Immature natural killer cell (primary cell): ENCODE measurements at regions not wholly inside any gene's neighbourhood (a gene's known extent, or its start where the extent isn't known, plus 50 kb on each side); places are given as distances from the start of the nearest gene placed in this dataset.

Source experiments
- DNase-seq, 3 donors: peaks; one replicate each; pipeline ENCODE4 v3.0.0; 2022; ENCODE audit warnings: mixed read lengths in 1 of 3
- H3K27ac Mint-ChIP-seq, 6 donors: one replicate each; pipeline ENCODE4 v1.8.0; 2020; ENCODE audit warnings: mixed read lengths in 6 of 6, mild to moderate bottlenecking in 5 of 6, inconsistent platforms in 4 of 6, moderate library complexity in 3 of 6
- H3K27me3 Mint-ChIP-seq, 3 donors: one replicate each; pipeline ENCODE4 v1.8.0; 2020 to 2021; ENCODE audit warnings: low read depth in 3 of 3, mild to moderate bottlenecking in 3 of 3, mixed read lengths in 3 of 3, moderate library complexity in 3 of 3, inconsistent platforms in 1 of 3
- H3K36me3 Mint-ChIP-seq, 3 donors: one replicate each; pipeline ENCODE4 v1.8.0; 2020; ENCODE audit warnings: mixed read lengths in 3 of 3, inconsistent platforms in 2 of 3, mild to moderate bottlenecking in 2 of 3
- H3K4me1 Mint-ChIP-seq, 2 donors: one replicate each; pipeline ENCODE4 v1.8.0; 2020; ENCODE audit warnings: inconsistent platforms in 2 of 2, mild to moderate bottlenecking in 2 of 2, mixed read lengths in 2 of 2, moderate library complexity in 1 of 2
- H3K4me3 Mint-ChIP-seq, 5 donors: one replicate each; pipeline ENCODE4 v1.8.0; 2020; ENCODE audit warnings: mild to moderate bottlenecking in 5 of 5, mixed read lengths in 5 of 5, inconsistent platforms in 3 of 5, moderate library complexity in 3 of 5
- H3K9me3 Mint-ChIP-seq, 6 donors: one replicate each; pipeline ENCODE4 v1.8.0; 2020; ENCODE audit warnings: mild to moderate bottlenecking in 6 of 6, mixed read lengths in 6 of 6, inconsistent platforms in 4 of 6, moderate library complexity in 3 of 6

DNA sequence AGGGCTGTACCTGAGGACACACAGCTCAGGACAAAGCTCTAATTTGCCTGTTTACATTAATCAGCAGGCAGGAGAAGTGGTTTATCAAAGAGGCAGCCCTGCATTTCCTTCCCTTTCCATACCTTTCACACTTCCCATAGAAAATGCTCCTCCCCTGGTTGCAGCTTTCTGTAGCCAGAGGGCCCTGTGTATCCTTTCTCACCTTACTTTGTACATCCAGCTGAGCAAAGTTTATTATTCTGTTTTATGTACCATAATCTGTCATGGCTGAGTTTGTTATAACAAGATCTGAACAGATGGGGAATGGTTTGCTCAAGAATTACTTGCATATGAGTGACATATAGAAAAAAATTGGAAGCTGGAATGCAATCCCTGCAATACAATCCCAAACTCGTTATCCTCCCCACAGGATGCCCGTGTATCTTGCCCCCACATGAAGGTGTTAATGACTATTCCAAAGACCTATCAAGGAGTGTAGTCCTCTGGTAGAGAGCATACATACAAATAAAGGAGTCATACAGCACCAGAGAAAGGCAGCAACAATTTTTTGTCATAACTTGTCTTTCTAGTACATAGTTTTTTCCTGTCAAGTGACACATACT lies 1025.8 kb upstream of the KLHL29 start:
- no peak overlapping the region for H3K27ac Mint-ChIP-seq

DNA sequence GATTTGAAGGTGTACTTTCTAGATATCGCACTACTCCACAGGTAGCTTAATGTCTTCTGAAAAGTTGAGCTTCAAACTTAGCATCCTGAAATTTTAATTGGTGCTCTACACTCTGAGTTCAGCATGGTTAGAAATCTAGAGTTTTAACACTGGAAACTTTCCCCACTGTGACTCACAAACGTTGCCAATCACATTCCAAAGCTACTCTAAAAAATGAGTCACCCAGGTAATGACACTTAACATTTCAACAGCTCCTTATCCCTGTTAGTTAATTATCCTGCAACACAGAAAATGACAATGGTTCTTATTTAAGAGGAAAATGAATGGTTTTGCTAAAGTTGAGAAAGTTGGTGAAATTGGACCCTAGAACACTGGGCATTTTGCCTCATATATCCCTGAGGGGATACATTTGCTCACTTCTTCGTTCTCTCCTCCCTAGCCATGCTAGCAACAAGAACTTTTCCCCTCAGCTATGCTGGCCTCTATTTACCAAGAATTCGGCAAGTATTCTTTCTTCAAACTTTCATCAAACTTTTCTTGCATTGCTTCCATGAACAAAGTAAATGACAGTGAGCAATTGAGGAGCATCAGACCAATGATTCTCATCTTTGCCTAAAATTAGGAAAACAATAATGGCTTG lies 1024.1 kb upstream of the KLHL29 start:
- Mint-ChIP-seq H3K36me3 (peaks cover 0 to 1% (median 0%) of the 10 kb centered on the region in 3 donors), H3K27ac (no peak overlapping the region), H3K27me3 (peaks cover 0 to 2% (median 1%) of the 10 kb centered on the region in 3 donors), H3K9me3 (peaks cover 0 to 43% (median 17%) of the 10 kb centered on the region in 6 donors), H3K4me3 (no peak overlapping the region), H3K4me1 (no peaks in the 10 kb centered on the region)
- no peak for DNase-seq

More for the DNA sequence above, 1025.8 kb upstream of the KLHL29 start:
- Mint-ChIP-seq H3K27me3 (peaks cover 0 to 1% (median 0%) of the 10 kb centered on the region in 3 donors), H3K4me1 (no peaks in the 10 kb centered on the region), H3K9me3 (peaks cover 0 to 46% (median 11%) of the 10 kb centered on the region in 6 donors), H3K36me3 (peaks cover 0 to 4% (median 0%) of the 10 kb centered on the region in 3 donors), H3K4me3 (no peak overlapping the region)
- DNase-seq = no peak

DNA sequence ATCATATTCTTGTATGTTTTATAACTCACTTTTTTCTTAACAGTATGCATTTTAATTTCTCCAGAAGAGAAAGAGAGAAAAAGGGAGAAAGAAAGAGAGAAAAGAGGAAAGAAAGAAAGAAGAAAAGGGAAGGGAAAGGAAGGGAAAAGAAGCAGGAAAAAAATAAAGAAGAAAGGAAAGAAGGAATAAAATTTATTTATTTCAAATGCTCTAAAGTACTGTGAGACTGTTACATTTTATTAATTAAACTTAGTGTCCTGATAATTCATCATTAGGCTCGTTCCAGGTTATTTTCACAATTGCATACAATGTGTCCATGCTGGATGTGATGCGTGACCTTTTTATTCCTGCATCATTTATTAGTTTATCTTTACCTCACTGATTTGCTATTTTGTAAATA lies 1023.4 kb upstream of the KLHL29 start:
- DNase-seq = no peak
- no peak overlapping the region for H3K27ac Mint-ChIP-seq
- no peaks in the 10 kb centered on the region for H3K36me3 Mint-ChIP-seq
- peaks cover 2 to 41% (median 18%) of the 10 kb centered on the region in 6 donors for H3K9me3 Mint-ChIP-seq
- H3K4me1 Mint-ChIP-seq = no peaks in the 10 kb centered on the region
- H3K27me3 Mint-ChIP-seq = peaks cover 0 to 2% (median under 1%) of the 10 kb centered on the region in 3 donors
- no peak overlapping the region for H3K4me3 Mint-ChIP-seq

DNA sequence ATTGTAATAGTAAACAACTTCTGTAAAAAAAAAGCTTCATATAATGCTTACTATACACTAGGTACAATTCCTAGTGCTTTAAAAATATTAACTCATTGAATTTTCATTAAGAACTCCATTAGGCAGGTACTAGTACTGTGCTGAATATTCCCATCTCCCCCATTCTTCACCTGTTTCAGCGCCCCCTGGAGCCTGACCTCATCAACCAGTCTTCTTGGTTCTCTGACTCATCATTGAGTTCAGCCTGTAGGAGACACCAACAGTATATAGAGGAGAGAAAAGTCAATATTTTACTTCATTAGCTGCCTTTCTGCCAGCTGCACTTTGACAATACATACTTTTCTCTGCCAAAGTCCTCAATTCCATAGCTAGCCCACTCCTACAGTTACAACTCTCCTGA lies 1009.9 kb upstream of the KLHL29 start:
- no peaks in the 10 kb centered on the region for H3K27me3 Mint-ChIP-seq
- no peak overlapping the region for H3K4me3 Mint-ChIP-seq
- H3K36me3 Mint-ChIP-seq = no peaks in the 10 kb centered on the region
- no peaks in the 10 kb centered on the region for H3K4me1 Mint-ChIP-seq
- no peak overlapping the region for H3K27ac Mint-ChIP-seq
- H3K9me3 Mint-ChIP-seq = peaks cover 10 to 36% (median 12%) of the 10 kb centered on the region in 6 donors
- no peak for DNase-seq

DNA sequence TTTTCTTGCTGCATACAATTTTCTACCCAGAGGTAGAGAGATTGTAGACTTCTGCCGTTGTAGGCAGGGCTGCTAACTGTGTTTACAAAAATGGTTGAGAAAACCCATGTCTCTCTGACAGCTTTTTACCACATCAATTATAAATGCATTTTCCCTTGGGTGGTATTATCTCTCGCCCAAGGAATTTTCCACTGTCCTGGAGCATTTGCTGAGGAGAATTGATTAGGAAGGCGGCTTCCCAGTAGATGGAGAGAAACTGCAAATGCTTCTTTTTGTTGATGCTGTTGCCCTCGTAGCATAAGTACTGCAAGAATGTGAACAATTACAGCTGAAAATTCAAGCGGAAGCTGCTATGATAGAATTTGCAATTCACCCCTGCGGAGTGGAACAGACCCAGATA lies 1007.7 kb upstream of the KLHL29 start:
- DNase-seq = no peak
- H3K27ac Mint-ChIP-seq = no peak overlapping the region
- H3K36me3 Mint-ChIP-seq = no peaks in the 10 kb centered on the region
- peaks cover 4 to 36% (median 12%) of the 10 kb centered on the region in 6 donors for H3K9me3 Mint-ChIP-seq
- H3K4me3 Mint-ChIP-seq = no peak overlapping the region
- no peaks in the 10 kb centered on the region for H3K4me1 Mint-ChIP-seq
- H3K27me3 Mint-ChIP-seq = no peaks in the 10 kb centered on the region

DNA sequence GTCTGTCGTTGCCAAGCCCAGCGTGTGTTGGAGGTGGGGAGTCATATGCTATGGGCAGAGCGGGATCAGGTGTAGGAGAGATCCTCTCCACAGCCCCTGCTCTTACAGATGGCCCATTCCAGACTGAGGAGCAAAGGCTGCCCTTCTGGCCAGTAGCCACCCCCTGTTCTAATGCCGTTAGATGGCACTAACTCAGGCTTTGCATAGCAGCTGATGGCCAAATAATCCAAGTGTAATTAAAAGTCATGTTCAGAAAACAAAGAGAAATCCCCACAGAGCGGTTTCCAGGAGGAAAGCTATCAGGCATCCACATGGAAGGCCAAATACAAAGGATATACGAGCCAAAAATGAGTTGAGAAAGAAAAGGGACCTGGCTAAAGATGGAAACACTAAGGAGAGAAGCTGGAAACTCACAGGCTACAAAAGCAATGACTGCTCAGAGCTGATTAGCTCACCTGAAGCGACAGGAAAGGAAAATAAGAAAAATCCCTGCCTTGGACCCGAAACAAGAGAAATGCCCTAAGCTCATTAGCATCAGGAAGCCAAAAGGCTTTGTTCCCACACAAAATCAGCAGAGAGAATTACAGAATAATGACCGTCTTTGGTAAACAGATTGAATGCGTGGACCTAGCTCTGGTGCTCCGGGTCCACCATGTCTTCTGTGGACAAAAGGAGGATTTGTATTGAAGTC lies 1002.4 kb upstream of the KLHL29 start:
- H3K4me1 Mint-ChIP-seq = no peaks in the 10 kb centered on the region

DNA sequence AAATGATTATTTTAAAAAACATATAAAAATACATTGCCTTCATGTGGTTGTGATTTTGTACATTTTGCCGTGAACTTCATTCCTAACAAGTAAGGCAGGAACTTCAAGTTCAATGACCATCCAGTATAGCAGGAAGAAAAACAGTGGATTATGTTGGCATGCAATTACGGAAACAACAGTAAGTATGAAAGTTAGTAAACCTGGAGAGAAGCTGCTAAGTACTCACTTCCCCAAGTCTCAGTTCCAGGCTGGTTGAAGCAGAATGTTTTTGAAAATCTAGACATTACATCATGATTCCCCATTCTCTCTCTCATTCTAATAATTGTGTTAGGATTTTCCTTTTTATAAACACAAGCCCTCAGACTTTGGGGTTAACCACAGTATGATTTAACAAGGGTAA lies 987.1 kb upstream of the KLHL29 start:
- no peak for DNase-seq
- peaks cover 7 to 54% (median 14%) of the 10 kb centered on the region in 6 donors for H3K9me3 Mint-ChIP-seq
- H3K36me3 Mint-ChIP-seq = no peaks in the 10 kb centered on the region
- H3K4me1 Mint-ChIP-seq = no peaks in the 10 kb centered on the region
- no peak overlapping the region for H3K27ac Mint-ChIP-seq
- H3K27me3 Mint-ChIP-seq = peaks cover 0 to 2% (median 0%) of the 10 kb centered on the region in 3 donors
- H3K4me3 Mint-ChIP-seq = no peak overlapping the region

More for the DNA sequence above, 1002.4 kb upstream of the KLHL29 start:
- no peak for DNase-seq
- Mint-ChIP-seq H3K4me3 (no peak overlapping the region), H3K36me3 (no peaks in the 10 kb centered on the region), H3K27ac (no peak overlapping the region), H3K27me3 (no peaks in the 10 kb centered on the region), H3K9me3 (peaks cover 0 to 43% (median 16%) of the 10 kb centered on the region in 6 donors)

DNA sequence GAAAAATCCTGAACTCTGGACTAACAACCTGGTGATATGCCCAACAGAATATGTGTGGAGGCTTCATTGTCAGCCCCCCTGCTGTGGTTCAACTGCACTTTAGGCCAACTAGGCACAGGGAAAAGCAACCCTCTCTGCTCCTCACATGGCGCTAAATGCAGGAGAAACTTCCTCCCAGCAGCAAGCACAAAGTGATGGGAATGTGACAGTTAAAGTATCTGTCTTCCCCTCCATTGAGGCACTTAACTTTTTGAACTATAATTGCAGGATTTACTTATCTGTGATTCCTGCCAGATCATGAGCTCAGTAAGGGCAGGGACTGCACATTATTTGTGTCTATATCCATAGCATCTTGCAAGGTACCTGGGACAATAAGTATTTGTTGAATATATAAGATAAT lies 981.2 kb upstream of the KLHL29 start:
- Mint-ChIP-seq H3K27ac (no peak overlapping the region), H3K36me3 (no peaks in the 10 kb centered on the region), H3K4me3 (no peak overlapping the region), H3K4me1 (no peaks in the 10 kb centered on the region), H3K9me3 (peaks cover 10 to 65% (median 18%) of the 10 kb centered on the region in 6 donors), H3K27me3 (peaks cover 0 to 2% (median 2%) of the 10 kb centered on the region in 3 donors)
- DNase-seq = no peak

DNA sequence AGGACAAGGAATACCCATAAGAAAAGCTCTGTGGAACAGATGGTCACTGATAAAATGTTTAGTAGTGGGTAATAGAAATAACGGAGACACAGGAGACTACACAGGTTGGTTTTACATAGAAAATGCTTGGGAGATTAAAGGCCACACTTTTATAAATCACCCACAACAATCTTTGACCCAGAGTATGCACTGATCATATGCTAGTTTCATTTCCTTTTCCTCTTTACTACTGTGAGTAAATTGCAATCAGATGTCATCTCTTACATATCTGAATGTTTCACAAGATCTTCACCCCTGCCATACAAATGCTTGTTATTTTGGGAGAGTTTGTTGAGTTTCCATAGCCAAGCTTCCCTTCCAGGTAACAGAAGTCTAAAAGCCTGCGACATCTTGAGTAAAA lies 978.4 kb upstream of the KLHL29 start:
- no peak for DNase-seq
- no peaks in the 10 kb centered on the region for H3K4me1 Mint-ChIP-seq
- no peak overlapping the region for H3K27ac Mint-ChIP-seq
- no peak overlapping the region for H3K4me3 Mint-ChIP-seq
- H3K36me3 Mint-ChIP-seq = no peaks in the 10 kb centered on the region
- peaks cover 4 to 60% (median 20%) of the 10 kb centered on the region in 6 donors for H3K9me3 Mint-ChIP-seq
- peaks cover 0 to 2% (median 0%) of the 10 kb centered on the region in 3 donors for H3K27me3 Mint-ChIP-seq

DNA sequence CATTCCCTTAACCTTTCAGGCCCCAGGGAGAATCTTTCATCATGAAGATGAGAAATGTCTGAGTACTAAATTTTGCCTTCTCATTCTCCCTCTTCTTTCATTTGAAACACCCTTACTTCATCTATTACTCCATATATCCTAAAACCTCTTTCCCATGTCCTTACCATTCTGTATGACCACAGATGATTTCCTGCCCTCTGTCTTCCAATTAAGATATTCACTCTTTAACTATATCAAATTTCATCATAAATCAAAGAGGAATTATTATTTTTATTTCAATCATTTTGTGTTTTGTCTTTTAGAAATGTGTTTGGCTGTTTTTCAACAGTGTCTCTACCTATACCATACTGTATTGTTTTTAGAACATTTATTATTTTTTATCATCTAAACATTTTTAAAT lies 964.9 kb upstream of the KLHL29 start:
- no peak for DNase-seq
- H3K4me3 Mint-ChIP-seq = no peak overlapping the region
- peaks cover 0 to 3% (median 0%) of the 10 kb centered on the region in 3 donors for H3K27me3 Mint-ChIP-seq
- peaks cover 3 to 42% (median 24%) of the 10 kb centered on the region in 6 donors for H3K9me3 Mint-ChIP-seq
- no peak overlapping the region for H3K27ac Mint-ChIP-seq
- no peaks in the 10 kb centered on the region for H3K4me1 Mint-ChIP-seq
- no peaks in the 10 kb centered on the region for H3K36me3 Mint-ChIP-seq

DNA sequence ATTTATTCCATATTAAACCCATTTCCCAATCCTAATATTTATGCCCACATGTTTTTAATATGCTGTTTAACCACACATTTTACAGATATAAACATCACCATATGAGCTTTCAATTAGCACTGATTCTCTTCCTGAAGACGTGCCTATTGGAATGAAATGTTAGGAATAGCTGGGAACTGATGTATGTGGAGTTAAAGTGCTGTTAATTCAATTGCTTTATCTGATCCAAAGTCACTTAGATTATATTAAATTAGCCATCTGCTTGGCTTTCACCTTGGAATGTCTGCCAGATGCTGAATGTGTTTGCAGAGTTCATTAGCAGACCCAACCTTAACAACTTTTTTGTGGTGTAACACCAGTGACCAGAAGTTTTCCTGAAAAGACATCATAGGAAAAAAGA lies 942.9 kb upstream of the KLHL29 start:
- Mint-ChIP-seq H3K27ac (no peak overlapping the region), H3K9me3 (peaks cover 2 to 25% (median 10%) of the 10 kb centered on the region in 6 donors), H3K27me3 (peaks cover 0 to 1% (median 0%) of the 10 kb centered on the region in 3 donors), H3K4me1 (no peaks in the 10 kb centered on the region), H3K4me3 (no peak overlapping the region), H3K36me3 (peaks cover 0 to 3% (median 0%) of the 10 kb centered on the region in 3 donors)
- no peak for DNase-seq

DNA sequence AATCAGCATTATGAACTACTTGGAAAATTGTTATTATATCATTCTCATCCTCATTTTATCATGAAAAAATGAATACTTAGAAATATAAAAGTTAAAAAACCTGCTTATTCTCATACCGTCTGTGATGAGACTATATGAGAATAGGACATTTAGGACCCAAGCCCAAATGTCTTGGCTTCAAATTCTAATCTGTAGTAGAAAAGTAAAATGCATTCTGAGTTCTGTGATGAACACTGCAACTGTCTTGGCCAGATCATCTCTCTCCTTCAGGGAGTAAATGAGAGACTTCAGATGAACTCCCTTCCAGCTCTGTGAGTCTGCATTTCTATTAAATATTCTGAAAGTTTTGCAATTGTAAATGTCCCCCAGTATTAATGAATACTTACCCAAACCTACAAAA lies 940.7 kb upstream of the KLHL29 start:
- H3K4me3 Mint-ChIP-seq = no peak overlapping the region
- H3K4me1 Mint-ChIP-seq = no peaks in the 10 kb centered on the region
- no peak overlapping the region for H3K27ac Mint-ChIP-seq
- no peaks in the 10 kb centered on the region for H3K36me3 Mint-ChIP-seq
- H3K27me3 Mint-ChIP-seq = peaks cover 0 to 1% (median 0%) of the 10 kb centered on the region in 3 donors
- no peak for DNase-seq
- peaks cover 2 to 27% (median 8%) of the 10 kb centered on the region in 6 donors for H3K9me3 Mint-ChIP-seq

DNA sequence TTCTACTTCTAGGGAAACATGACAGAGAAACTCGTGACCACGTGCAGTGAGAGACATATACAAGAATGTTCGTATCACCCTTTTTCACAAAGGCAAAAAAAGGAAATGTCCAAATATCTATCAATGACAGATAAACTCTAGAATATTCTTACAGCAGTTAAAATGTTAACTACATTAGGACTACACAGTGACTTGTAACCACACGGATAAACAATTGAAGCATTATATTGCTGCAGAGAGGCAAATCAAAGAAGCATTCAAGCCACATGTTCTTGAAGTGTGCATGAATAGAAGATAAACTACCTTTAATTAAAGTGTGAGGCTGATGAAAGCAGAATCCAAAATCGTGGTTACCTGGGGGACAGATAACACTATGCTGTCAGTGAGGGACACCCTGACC lies 935.3 kb upstream of the KLHL29 start:
- H3K36me3 Mint-ChIP-seq = no peaks in the 10 kb centered on the region
- no peak overlapping the region for H3K4me3 Mint-ChIP-seq
- H3K27me3 Mint-ChIP-seq = no peaks in the 10 kb centered on the region
- H3K9me3 Mint-ChIP-seq = peaks cover 2 to 43% (median 12%) of the 10 kb centered on the region in 6 donors
- no peak overlapping the region for H3K27ac Mint-ChIP-seq
- H3K4me1 Mint-ChIP-seq = no peaks in the 10 kb centered on the region
- no peak for DNase-seq

DNA sequence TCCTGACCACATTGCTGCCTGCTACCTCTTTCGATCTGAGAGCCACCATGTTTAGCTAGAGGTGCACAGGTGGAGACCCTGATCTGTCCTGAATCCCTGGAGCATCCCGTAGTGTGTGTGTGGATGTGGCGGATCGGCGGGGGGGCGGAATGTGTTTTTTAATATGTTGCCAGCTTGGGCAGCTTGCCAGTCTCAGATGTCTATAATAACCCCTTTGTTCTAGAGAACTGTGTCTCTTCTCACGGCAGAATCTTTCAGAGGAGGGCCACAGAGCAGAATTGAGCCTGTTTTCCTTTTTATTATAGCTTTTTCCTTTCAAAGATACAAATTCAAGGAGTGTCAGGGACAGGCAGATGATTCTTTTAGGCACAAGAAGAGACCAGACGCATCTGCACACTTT lies 934.1 kb upstream of the KLHL29 start:
- Mint-ChIP-seq H3K27me3 (no peaks in the 10 kb centered on the region), H3K4me3 (no peak overlapping the region), H3K9me3 (peaks cover 2 to 43% (median 12%) of the 10 kb centered on the region in 6 donors), H3K4me1 (no peaks in the 10 kb centered on the region), H3K27ac (no peak overlapping the region), H3K36me3 (no peaks in the 10 kb centered on the region)
- no peak for DNase-seq
